WTC11 (cell line): ENCODE measurements at regions not wholly inside any gene's neighbourhood (a gene's known extent, or its start where the extent isn't known, plus 50 kb on each side); places are given as distances from the start of the nearest gene placed in this dataset.

Source experiments
- ATAC-seq: fragments of 200-7000 bp; cut with Tn5 transposase; 2 replicates; pipeline ENCODE4 v1.10.0; 2021; ENCODE audit warnings: mild to moderate bottlenecking, moderate library complexity
- CTCF ChIA-PET: fragments of 300-600 bp; sonication (Branson Sonifier 250); formaldehyde crosslinking; loops from one replicate; lab custom pipeline; 2021; ENCODE audit warnings: antibody characterized with exemption; lab: Charles Lee
- POLR2A ChIA-PET: fragments of 350-600 bp; sonication (Branson Sonifier 250); formaldehyde crosslinking; loops from one replicate; lab custom pipeline; 2021; ENCODE audit warnings: antibody characterized with exemption; lab: Charles Lee
- DNase-seq: peaks from one replicate; pipeline ENCODE4 v3.0.0; 2021; ENCODE audit warnings: low spot score
- H3K27ac Mint-ChIP-seq: 2 replicates; pipeline ENCODE4 v1.8.0; 2021; ENCODE audit warnings: mixed read lengths
- H3K27me3 Mint-ChIP-seq: 2 replicates; pipeline ENCODE4 v1.8.0; 2021; ENCODE audit warnings: low read depth, mild to moderate bottlenecking, moderate library complexity, mixed read lengths
- H3K36me3 Mint-ChIP-seq: 2 replicates; pipeline ENCODE4 v1.8.0; 2021; ENCODE audit warnings: mixed read lengths
- H3K4me1 Mint-ChIP-seq: 2 replicates; pipeline ENCODE4 v1.8.0; 2022; ENCODE audit warnings: mixed read lengths
- H3K4me3 Mint-ChIP-seq: 2 replicates; pipeline ENCODE4 v1.8.0; 2021; ENCODE audit warnings: mild to moderate bottlenecking, moderate library complexity, mixed read lengths
- H3K9me3 Mint-ChIP-seq: 2 replicates; pipeline ENCODE4 v1.8.0; 2021; ENCODE audit warnings: mixed read lengths
- AFF4 ChIP-seq: sonication (generic); formaldehyde crosslinking; IDR thresholded peaks from 2 replicates; pipeline ENCODE4 v1.8.1; 2023; ENCODE audit warnings: mild to moderate bottlenecking, missing genetic modification reagents, borderline replicate concordance
- ATF1 ChIP-seq: sonication (generic); formaldehyde crosslinking; IDR thresholded peaks from 2 replicates; pipeline ENCODE4 v1.8.1; 2023; ENCODE audit warnings: mild to moderate bottlenecking, moderate library complexity, missing genetic modification reagents
- CDX4 ChIP-seq: fragments of 250-450 bp; sonication (Bioruptor Pico); IDR thresholded peaks from 2 replicates; pipeline ENCODE4 v1.9.0; 2021; ENCODE audit warnings: moderate library complexity, mild to moderate bottlenecking, inconsistent platforms, borderline replicate concordance
- CREM ChIP-seq: sonication (generic); formaldehyde crosslinking; IDR thresholded peaks from 2 replicates; pipeline ENCODE4 v1.8.1; 2022; ENCODE audit warnings: mild to moderate bottlenecking, missing genetic modification reagents, moderate library complexity
- CTCF ChIP-seq: fragments of 200-600 bp; IDR thresholded peaks from 2 replicates; pipeline ENCODE4 v1.8.0; 2022; ENCODE audit warnings: antibody characterized with exemption
- ELF4 ChIP-seq: sonication (generic); formaldehyde crosslinking; IDR thresholded peaks from 2 replicates; pipeline ENCODE4 v1.8.1; 2022; ENCODE audit warnings: low read depth, mild to moderate bottlenecking, moderate library complexity, missing genetic modification reagents
- ETV6 ChIP-seq: sonication (generic); formaldehyde crosslinking; IDR thresholded peaks from 2 replicates; pipeline ENCODE4 v1.8.1; 2022; ENCODE audit warnings: mild to moderate bottlenecking, missing genetic modification reagents
- MYBL2 ChIP-seq: sonication (generic); formaldehyde crosslinking; IDR thresholded peaks from 2 replicates; pipeline ENCODE4 v1.8.1; 2023; ENCODE audit warnings: mild to moderate bottlenecking, moderate library complexity, missing genetic modification reagents
- NFE2L1 ChIP-seq: sonication (generic); formaldehyde crosslinking; IDR thresholded peaks from 2 replicates; pipeline ENCODE4 v1.8.1; 2023; ENCODE audit warnings: missing genetic modification reagents
- NR2C2 ChIP-seq: sonication (generic); formaldehyde crosslinking; IDR thresholded peaks from 2 replicates; pipeline ENCODE4 v1.8.0; 2022; ENCODE audit warnings: mild to moderate bottlenecking, missing genetic modification reagents
- OVOL2 ChIP-seq: fragments of 250-450 bp; sonication (Bioruptor Pico); IDR thresholded peaks from 2 replicates; pipeline ENCODE4 v1.9.0; 2021; ENCODE audit warnings: mild to moderate bottlenecking, borderline replicate concordance
- PRRX2 ChIP-seq: fragments of 250-450 bp; sonication (Bioruptor Pico); IDR thresholded peaks from 2 replicates; pipeline ENCODE4 v1.8.0; 2021; ENCODE audit warnings: mild to moderate bottlenecking
- TF ChIP-seq, protein P1 (sequence below): sonication (generic); formaldehyde crosslinking; IDR thresholded peaks from 2 replicates; pipeline ENCODE4 v1.8.0; 2023; ENCODE audit warnings: missing genetic modification reagents, mild to moderate bottlenecking, borderline replicate concordance
- TF ChIP-seq, protein P2 (sequence below): fragments of 250-450 bp; sonication (Bioruptor Pico); conservative IDR thresholded peaks from 2 replicates; pipeline ENCODE4 v1.9.0; 2021; ENCODE audit warnings: mild to moderate bottlenecking
- TF ChIP-seq, protein P3 (sequence below): fragments of 250-450 bp; sonication (Bioruptor Pico); IDR thresholded peaks from 2 replicates; pipeline ENCODE4 v1.9.0; 2021; ENCODE audit warnings: mild to moderate bottlenecking, borderline replicate concordance

DNA sequence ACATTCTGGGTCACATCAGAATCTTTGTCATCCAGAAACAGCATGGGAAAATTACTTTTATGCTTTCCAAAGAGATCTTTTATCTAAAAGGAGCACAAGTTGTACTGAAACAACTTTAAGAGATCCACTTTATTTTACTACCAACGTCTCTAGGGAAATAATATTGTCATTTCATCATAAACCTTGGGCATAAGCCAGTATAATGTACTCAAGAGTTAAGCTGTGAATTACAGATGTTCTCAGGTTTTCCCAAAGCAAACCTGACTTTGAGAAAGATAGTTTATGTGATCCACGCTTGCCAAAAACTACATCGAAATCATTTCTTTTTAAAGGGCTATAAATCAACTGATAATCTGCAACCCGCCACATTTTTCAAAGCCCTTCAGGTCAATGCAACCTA lies 124.1 kb upstream of the CRBN start:
- ChIA-PET POLR2A (no interaction called here), CTCF (no interaction called here)
- no peak overlapping the region for H3K27ac Mint-ChIP-seq
- peaks cover 82% of the 10 kb centered on the region for H3K9me3 Mint-ChIP-seq
- peaks cover 23% of the 10 kb centered on the region; the same call in 1 of the 2 replicates for H3K36me3 Mint-ChIP-seq
- peaks cover 6% of the 10 kb centered on the region; the same call in 1 of the 2 replicates for H3K4me1 Mint-ChIP-seq
- ATAC-seq (no peak), DNase-seq (no peak)
- H3K4me3 Mint-ChIP-seq = no peak overlapping the region
- peaks cover 8% of the 10 kb centered on the region; the same call in 1 of the 2 replicates for H3K27me3 Mint-ChIP-seq
- TF ChIP-seq CTCF = no peak
- TF ChIP-seq PRRX2 = no peak
- TF ChIP-seq NFE2L1 (CRISPR knock-in tag) = no peak
- TF ChIP-seq, protein P1, sequence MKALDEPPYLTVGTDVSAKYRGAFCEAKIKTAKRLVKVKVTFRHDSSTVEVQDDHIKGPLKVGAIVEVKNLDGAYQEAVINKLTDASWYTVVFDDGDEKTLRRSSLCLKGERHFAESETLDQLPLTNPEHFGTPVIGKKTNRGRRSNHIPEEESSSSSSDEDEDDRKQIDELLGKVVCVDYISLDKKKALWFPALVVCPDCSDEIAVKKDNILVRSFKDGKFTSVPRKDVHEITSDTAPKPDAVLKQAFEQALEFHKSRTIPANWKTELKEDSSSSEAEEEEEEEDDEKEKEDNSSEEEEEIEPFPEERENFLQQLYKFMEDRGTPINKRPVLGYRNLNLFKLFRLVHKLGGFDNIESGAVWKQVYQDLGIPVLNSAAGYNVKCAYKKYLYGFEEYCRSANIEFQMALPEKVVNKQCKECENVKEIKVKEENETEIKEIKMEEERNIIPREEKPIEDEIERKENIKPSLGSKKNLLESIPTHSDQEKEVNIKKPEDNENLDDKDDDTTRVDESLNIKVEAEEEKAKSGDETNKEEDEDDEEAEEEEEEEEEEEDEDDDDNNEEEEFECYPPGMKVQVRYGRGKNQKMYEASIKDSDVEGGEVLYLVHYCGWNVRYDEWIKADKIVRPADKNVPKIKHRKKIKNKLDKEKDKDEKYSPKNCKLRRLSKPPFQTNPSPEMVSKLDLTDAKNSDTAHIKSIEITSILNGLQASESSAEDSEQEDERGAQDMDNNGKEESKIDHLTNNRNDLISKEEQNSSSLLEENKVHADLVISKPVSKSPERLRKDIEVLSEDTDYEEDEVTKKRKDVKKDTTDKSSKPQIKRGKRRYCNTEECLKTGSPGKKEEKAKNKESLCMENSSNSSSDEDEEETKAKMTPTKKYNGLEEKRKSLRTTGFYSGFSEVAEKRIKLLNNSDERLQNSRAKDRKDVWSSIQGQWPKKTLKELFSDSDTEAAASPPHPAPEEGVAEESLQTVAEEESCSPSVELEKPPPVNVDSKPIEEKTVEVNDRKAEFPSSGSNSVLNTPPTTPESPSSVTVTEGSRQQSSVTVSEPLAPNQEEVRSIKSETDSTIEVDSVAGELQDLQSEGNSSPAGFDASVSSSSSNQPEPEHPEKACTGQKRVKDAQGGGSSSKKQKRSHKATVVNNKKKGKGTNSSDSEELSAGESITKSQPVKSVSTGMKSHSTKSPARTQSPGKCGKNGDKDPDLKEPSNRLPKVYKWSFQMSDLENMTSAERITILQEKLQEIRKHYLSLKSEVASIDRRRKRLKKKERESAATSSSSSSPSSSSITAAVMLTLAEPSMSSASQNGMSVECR (CRISPR knock-in tag) = no peak
- TF ChIP-seq, protein P2, sequence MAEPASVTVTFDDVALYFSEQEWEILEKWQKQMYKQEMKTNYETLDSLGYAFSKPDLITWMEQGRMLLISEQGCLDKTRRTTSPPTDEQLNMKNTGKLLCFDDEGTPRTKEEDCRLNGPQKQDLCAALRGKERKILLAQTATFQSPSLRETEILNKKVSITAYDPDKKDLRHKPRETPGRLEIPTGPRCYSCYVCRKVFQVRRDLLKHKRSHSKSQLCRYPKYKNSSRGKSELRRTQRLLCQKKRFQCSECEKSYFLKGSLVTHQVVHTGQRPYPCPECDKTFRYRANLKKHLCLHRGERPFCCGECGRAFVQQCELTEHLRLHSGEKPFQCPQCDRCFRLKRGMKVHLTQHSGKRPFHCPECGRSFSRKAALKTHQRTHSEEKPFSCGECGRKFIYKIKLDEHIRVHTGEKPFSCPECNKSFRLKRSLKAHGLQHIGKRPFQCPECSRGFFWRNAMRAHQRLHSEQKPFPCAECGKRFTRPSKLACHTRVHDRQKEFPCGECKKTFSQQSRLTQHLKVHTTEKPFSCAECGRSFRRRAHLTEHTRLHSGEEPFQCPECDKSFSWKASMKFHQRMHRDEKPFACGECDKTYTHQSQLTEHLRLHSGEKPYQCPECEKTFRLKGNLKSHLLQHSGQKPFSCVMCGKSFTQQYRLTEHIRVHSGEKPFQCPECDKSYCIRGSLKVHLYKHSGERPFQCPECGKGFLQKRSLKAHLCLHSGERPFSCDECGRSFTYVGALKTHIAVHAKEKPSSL (CRISPR knock-in tag) = no peak
- TF ChIP-seq ELF4 (CRISPR knock-in tag) = no peak
- no peak for TF ChIP-seq CDX4 (CRISPR knock-in tag)
- TF ChIP-seq AFF4 (CRISPR knock-in tag) = no peak
- TF ChIP-seq ATF1 (CRISPR knock-in tag) = no peak
- TF ChIP-seq, protein P3, sequence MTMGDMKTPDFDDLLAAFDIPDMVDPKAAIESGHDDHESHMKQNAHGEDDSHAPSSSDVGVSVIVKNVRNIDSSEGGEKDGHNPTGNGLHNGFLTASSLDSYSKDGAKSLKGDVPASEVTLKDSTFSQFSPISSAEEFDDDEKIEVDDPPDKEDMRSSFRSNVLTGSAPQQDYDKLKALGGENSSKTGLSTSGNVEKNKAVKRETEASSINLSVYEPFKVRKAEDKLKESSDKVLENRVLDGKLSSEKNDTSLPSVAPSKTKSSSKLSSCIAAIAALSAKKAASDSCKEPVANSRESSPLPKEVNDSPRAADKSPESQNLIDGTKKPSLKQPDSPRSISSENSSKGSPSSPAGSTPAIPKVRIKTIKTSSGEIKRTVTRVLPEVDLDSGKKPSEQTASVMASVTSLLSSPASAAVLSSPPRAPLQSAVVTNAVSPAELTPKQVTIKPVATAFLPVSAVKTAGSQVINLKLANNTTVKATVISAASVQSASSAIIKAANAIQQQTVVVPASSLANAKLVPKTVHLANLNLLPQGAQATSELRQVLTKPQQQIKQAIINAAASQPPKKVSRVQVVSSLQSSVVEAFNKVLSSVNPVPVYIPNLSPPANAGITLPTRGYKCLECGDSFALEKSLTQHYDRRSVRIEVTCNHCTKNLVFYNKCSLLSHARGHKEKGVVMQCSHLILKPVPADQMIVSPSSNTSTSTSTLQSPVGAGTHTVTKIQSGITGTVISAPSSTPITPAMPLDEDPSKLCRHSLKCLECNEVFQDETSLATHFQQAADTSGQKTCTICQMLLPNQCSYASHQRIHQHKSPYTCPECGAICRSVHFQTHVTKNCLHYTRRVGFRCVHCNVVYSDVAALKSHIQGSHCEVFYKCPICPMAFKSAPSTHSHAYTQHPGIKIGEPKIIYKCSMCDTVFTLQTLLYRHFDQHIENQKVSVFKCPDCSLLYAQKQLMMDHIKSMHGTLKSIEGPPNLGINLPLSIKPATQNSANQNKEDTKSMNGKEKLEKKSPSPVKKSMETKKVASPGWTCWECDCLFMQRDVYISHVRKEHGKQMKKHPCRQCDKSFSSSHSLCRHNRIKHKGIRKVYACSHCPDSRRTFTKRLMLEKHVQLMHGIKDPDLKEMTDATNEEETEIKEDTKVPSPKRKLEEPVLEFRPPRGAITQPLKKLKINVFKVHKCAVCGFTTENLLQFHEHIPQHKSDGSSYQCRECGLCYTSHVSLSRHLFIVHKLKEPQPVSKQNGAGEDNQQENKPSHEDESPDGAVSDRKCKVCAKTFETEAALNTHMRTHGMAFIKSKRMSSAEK (CRISPR knock-in tag) = no peak
- no peak for TF ChIP-seq MYBL2
- no peak for TF ChIP-seq ETV6 (CRISPR knock-in tag)
- TF ChIP-seq CREM (CRISPR knock-in tag) = no peak
- TF ChIP-seq NR2C2 (CRISPR knock-in tag) = no peak
- TF ChIP-seq OVOL2 = no peak
